B cell (primary cell): ENCODE measurements at regions not wholly inside any gene's neighbourhood (a gene's known extent, or its start where the extent isn't known, plus 50 kb on each side); places are given as distances from the start of the nearest gene placed in this dataset.

Source experiments
- EZH2 ChIP-seq: IDR thresholded peaks from 2 replicates; pipeline ENCODE4 v1.6.1; 2012; ENCODE audit warnings: borderline replicate concordance, low read depth, mild to moderate bottlenecking, moderate library complexity, low read length; ENCODE audit not compliant: insufficient read depth, poor library complexity, severe bottlenecking
- TF ChIP-seq, protein P1 (sequence below): fragments of 200-600 bp; IDR thresholded peaks from one replicate; pipeline ENCODE4 v1.8.0; 2022; ENCODE audit warnings: antibody characterized with exemption, mild to moderate bottlenecking

DNA sequence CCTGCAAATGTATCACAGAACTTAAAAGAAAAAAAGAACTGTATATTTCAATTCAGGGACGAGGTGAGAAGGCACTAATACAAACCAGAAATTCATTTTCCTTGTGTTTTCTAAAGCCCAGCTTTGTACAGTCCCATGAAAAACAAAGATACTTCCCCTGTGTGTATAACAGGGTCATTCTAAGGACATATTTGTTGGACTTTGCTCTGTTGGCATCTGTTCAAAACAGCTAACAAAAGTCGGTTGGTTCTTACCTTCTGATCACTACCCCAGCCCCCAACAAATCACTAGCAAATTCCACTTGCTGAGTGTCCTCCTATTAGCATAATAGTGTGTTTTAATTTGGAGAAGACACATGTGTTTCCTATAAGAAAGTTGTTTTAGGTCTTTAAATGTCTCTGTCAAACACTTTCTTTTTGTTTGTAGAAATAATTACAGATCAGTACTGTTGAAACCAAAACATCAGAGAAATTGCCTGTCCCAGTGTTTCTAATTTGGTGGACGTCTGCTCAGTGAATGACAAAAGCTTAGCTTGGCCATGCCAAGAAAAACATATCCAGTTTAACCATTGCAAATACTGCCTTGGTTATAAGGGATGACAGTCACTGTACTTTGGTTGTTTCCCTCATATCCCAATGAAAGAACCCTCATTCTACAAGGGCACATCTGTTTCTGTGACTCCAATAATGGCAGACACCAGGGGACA, 480.5 kb downstream of the EBF1 start:
- TF ChIP-seq, protein P1, sequence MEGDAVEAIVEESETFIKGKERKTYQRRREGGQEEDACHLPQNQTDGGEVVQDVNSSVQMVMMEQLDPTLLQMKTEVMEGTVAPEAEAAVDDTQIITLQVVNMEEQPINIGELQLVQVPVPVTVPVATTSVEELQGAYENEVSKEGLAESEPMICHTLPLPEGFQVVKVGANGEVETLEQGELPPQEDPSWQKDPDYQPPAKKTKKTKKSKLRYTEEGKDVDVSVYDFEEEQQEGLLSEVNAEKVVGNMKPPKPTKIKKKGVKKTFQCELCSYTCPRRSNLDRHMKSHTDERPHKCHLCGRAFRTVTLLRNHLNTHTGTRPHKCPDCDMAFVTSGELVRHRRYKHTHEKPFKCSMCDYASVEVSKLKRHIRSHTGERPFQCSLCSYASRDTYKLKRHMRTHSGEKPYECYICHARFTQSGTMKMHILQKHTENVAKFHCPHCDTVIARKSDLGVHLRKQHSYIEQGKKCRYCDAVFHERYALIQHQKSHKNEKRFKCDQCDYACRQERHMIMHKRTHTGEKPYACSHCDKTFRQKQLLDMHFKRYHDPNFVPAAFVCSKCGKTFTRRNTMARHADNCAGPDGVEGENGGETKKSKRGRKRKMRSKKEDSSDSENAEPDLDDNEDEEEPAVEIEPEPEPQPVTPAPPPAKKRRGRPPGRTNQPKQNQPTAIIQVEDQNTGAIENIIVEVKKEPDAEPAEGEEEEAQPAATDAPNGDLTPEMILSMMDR = no peak
- TF ChIP-seq EZH2 = no peak
